ENCODE measurements at regions not wholly inside any gene's neighbourhood (a gene's known extent, or its start where the extent isn't known, plus 50 kb on each side); places are given as distances from the start of the nearest gene placed in this dataset.

GRCh38 chr3:137420198-137420995 is 343.7 kb upstream of the SOX14 start:
- CTCF ChIA-PET = no interaction called here
- no peak for DNase-seq (ENCODE audit: extremely low spot score)
- POLR2A ChIA-PET = no interaction called here
- TF ChIP-seq FOXK2 (IDR thresholded peaks at IDR 0.05) (no peak), SUZ12 (IDR thresholded peaks at IDR 0.05) (no peak), PKNOX1 (IDR thresholded peaks at IDR 0.05) (no peak)

- POLR2A ChIA-PET = no interaction called here
- no peak for DNase-seq (ENCODE audit: extremely low spot score)
- TF ChIP-seq FOXA1 (IDR thresholded peaks at IDR 0.05) (no peak), LEF1 (IDR thresholded peaks at IDR 0.05; ENCODE audit: borderline replicate concordance) (no peak)
- CTCF ChIA-PET = no interaction called here
Measured at GRCh38 chr3:137438561-137438960, 325.6 kb upstream of the SOX14 start.

GRCh38 chr3:137460944-137461343 is 303.2 kb upstream of the SOX14 start:
- CTCF ChIA-PET = no interaction called here
- POLR2A ChIA-PET = no interaction called here
- TF ChIP-seq TARDBP (IDR thresholded peaks at IDR 0.05) (no peak), HDGF (IDR thresholded peaks at IDR 0.05; ENCODE audit: borderline replicate concordance) (no peak), NFRKB (IDR thresholded peaks at IDR 0.05) (no peak), FOXA1 (IDR thresholded peaks at IDR 0.05) (no peak), FOXM1 (IDR thresholded peaks at IDR 0.05; ENCODE audit: borderline replicate concordance) (no peak), CTBP1 (IDR thresholded peaks at IDR 0.05; ENCODE audit: borderline replicate concordance) (no peak), FOXK2 (IDR thresholded peaks at IDR 0.05) (no peak), BHLHE40 (IDR thresholded peaks at IDR 0.05; ENCODE audit: borderline replicate concordance) (no peak), SUZ12 (IDR thresholded peaks at IDR 0.05) (no peak), LEF1 (IDR thresholded peaks at IDR 0.05; ENCODE audit: borderline replicate concordance) (no peak), PKNOX1 (IDR thresholded peaks at IDR 0.05) (no peak), ARNT (IDR thresholded peaks at IDR 0.05) (no peak), SP1 (IDR thresholded peaks at IDR 0.05) (no peak), L3MBTL2 (conservative IDR thresholded peaks at IDR 0.05) (no peak), ZNF384 (IDR thresholded peaks at IDR 0.05) (no peak), ELF4 (IDR thresholded peaks at IDR 0.05) (no peak)
- DNase-seq (ENCODE audit: extremely low spot score) = no peak

- ChIA-PET CTCF (no interaction called here), POLR2A (no interaction called here)
- TF ChIP-seq L3MBTL2 (conservative IDR thresholded peaks at IDR 0.05) (no peak), ZNF384 (IDR thresholded peaks at IDR 0.05) (no peak), ARNT (IDR thresholded peaks at IDR 0.05) (no peak), SUZ12 (IDR thresholded peaks at IDR 0.05) (no peak), SP1 (IDR thresholded peaks at IDR 0.05) (no peak), NFRKB (IDR thresholded peaks at IDR 0.05) (no peak), FOXK2 (IDR thresholded peaks at IDR 0.05) (no peak)
- DNase-seq (ENCODE audit: extremely low spot score) = no peak
Measured at GRCh38 chr3:137463131-137463530, 301.0 kb upstream of the SOX14 start.

- TF ChIP-seq HDGF (IDR thresholded peaks at IDR 0.05; ENCODE audit: borderline replicate concordance) = no peak
- no peak for TF ChIP-seq TARDBP (IDR thresholded peaks at IDR 0.05)
- TF ChIP-seq LEF1 (IDR thresholded peaks at IDR 0.05; ENCODE audit: borderline replicate concordance) = no peak
- no peak for TF ChIP-seq ELF4 (IDR thresholded peaks at IDR 0.05)
- TF ChIP-seq NFRKB (IDR thresholded peaks at IDR 0.05) = no peak
- DNase-seq (ENCODE audit: extremely low spot score) = no peak
- ChIA-PET POLR2A (no interaction called here), CTCF (no interaction called here)
Measured at GRCh38 chr3:137464341-137464740, 299.8 kb upstream of the SOX14 start.

- ChIA-PET POLR2A (no interaction called here), CTCF (no interaction called here)
- TF ChIP-seq ZNF384 (IDR thresholded peaks at IDR 0.05) (no peak), NFRKB (IDR thresholded peaks at IDR 0.05) (no peak), L3MBTL2 (conservative IDR thresholded peaks at IDR 0.05) (no peak), TARDBP (IDR thresholded peaks at IDR 0.05) (no peak)
Measured at GRCh38 chr3:137468446-137468845, 295.7 kb upstream of the SOX14 start.

GRCh38 chr3:137469263-137469662 is 294.9 kb upstream of the SOX14 start:
- CTCF ChIA-PET = no interaction called here
- no peak for DNase-seq (ENCODE audit: extremely low spot score)
- no peak for TF ChIP-seq SUZ12 (IDR thresholded peaks at IDR 0.05)
- TF ChIP-seq LEF1 (IDR thresholded peaks at IDR 0.05; ENCODE audit: borderline replicate concordance) = no peak
- no peak for TF ChIP-seq SP1 (IDR thresholded peaks at IDR 0.05)
- no peak for TF ChIP-seq FOXM1 (IDR thresholded peaks at IDR 0.05; ENCODE audit: borderline replicate concordance)
- TF ChIP-seq FOXK2 (IDR thresholded peaks at IDR 0.05) = no peak
- TF ChIP-seq HDGF (IDR thresholded peaks at IDR 0.05; ENCODE audit: borderline replicate concordance) = no peak
- no peak for TF ChIP-seq CTBP1 (IDR thresholded peaks at IDR 0.05; ENCODE audit: borderline replicate concordance)
- TF ChIP-seq FOXA1 (IDR thresholded peaks at IDR 0.05) = no peak
- no peak for TF ChIP-seq ELF4 (IDR thresholded peaks at IDR 0.05)
- TF ChIP-seq TARDBP (IDR thresholded peaks at IDR 0.05) = no peak
- TF ChIP-seq ZNF384 (IDR thresholded peaks at IDR 0.05) = no peak
- TF ChIP-seq BHLHE40 (IDR thresholded peaks at IDR 0.05; ENCODE audit: borderline replicate concordance) = no peak
- no peak for TF ChIP-seq PKNOX1 (IDR thresholded peaks at IDR 0.05)
- no peak for TF ChIP-seq ARNT (IDR thresholded peaks at IDR 0.05)
- POLR2A ChIA-PET = no interaction called here

More at GRCh38 chr3:137468446-137468845, 295.7 kb upstream of the SOX14 start:
- no peak for DNase-seq (ENCODE audit: extremely low spot score)

Data from HEK293T (cell line).